ENCODE measurements at regions not wholly inside any gene's neighbourhood (a gene's known extent, or its start where the extent isn't known, plus 50 kb on each side); places are given as distances from the start of the nearest gene placed in this dataset.
"Not testable (repeated sequence)": the region's sequence is repeated elsewhere in the genome, so short reads cannot be mapped to it uniquely, and the experiment has no call there.

- 75% methylated on average over 5 of the region's 5 CpGs; no CpG with 5 or more reads in 1 of the 2 experiments for WGBS, 2 experiments (ENCODE audit: extremely low coverage in 1 of 2, insufficient coverage in 1 of 2, insufficient read length in 1 of 2, insufficient replicate concordance in 2 of 2, low coverage in 1 of 2, low lambda C conversion rate in 2 of 2, missing lambda C conversion rate in 1 of 2)
Observed at GRCh38 chr4:56132188-56132587, 183.4 kb downstream of the CEP135 start.

More at GRCh38 chr4:56132188-56132587, 183.4 kb downstream of the CEP135 start:
- ChIA-PET CTCF (ENCODE audit: partially characterized antibody) (interaction anchor here (1.6 to 5.0 kb wide), 2 partner anchors 9 to 167 kb away, joined by 3 to 20 read pairs; no protein-coding TSS in a partner anchor), POLR2A (ENCODE audit: partially characterized antibody) (interaction anchor here (0.8 to 1.5 kb wide), 2 partner anchors 14 to 47 kb away, joined by 3 to 4 read pairs; no protein-coding TSS in a partner anchor)
- not testable (repeated sequence) for H3K56ac ChIP-seq (replicated peaks; ENCODE audit: insufficient read length, low read depth, low read length); H3K4me3 ChIP-seq (ENCODE audit: extremely low read depth in 1 of 4, insufficient read depth in 2 of 4, low read depth in 3 of 4, low read length in 4 of 4); H2BK15ac ChIP-seq (ENCODE audit: low read length); H2BK12ac ChIP-seq (ENCODE audit: low read depth, low read length); H3K27ac ChIP-seq (ENCODE audit: low read depth, low read length); H2AK5ac ChIP-seq (ENCODE audit: low read depth, low read length); H3K79me1 ChIP-seq (ENCODE audit: low read depth, low read length); H2BK5ac ChIP-seq (ENCODE audit: low read depth, low read length); H2BK20ac ChIP-seq (ENCODE audit: low read length); H3K79me2 ChIP-seq (ENCODE audit: control insufficient read depth in 1 of 2, insufficient read depth in 2 of 2, low read length in 2 of 2); H3K27me3 ChIP-seq (replicated peaks in 1 of 4; ENCODE audit: control insufficient read depth in 3 of 4, extremely low read depth in 1 of 4, insufficient read depth in 3 of 4, low read length in 3 of 4); H3K9ac ChIP-seq (replicated peaks in 1 of 4; ENCODE audit: extremely low read depth in 1 of 4, low read depth in 3 of 4, low read length in 3 of 4); H2BK120ac ChIP-seq (replicated peaks; ENCODE audit: low read depth, low read length); H2AFZ ChIP-seq (ENCODE audit: low read length); H4K5ac ChIP-seq (ENCODE audit: insufficient read length, low read depth, low read length); H4K20me1 ChIP-seq (replicated peaks in 1 of 2; ENCODE audit: control insufficient read depth in 1 of 2, insufficient read depth in 2 of 2, low read length in 2 of 2); H3K23ac ChIP-seq (ENCODE audit: insufficient read length); H3K9me3 ChIP-seq (ENCODE audit: insufficient read depth in 2 of 2, low read depth in 1 of 2, low read length in 1 of 2); H3K4me2 ChIP-seq (ENCODE audit: insufficient read depth in 1 of 2, low read depth in 2 of 2, low read length in 2 of 2); FAIRE-seq; DNase-seq (ENCODE audit: low read depth in 1 of 2, low spot score in 2 of 2); H3K14ac ChIP-seq (ENCODE audit: insufficient read length); H3K36me3 ChIP-seq (ENCODE audit: control insufficient read depth in 2 of 4, insufficient read depth in 4 of 4, low read length in 3 of 4); H4K8ac ChIP-seq (ENCODE audit: extremely low read depth, insufficient read depth, low read length); H3K4me1 ChIP-seq (replicated peaks in 1 of 4; ENCODE audit: control insufficient read depth in 3 of 4, insufficient read depth in 4 of 4, low read length in 3 of 4); H4K91ac ChIP-seq (replicated peaks; ENCODE audit: insufficient read length, low read length); H3K4ac ChIP-seq (replicated peaks; ENCODE audit: insufficient read length, low read depth, low read length); H3K23me2 ChIP-seq (ENCODE audit: low read depth, low read length); H3K18ac ChIP-seq (ENCODE audit: extremely low read depth, low read length)
